Upper lobe of left lung (tissue), 6 donors: ENCODE measurements at regions not wholly inside any gene's neighbourhood (a gene's known extent, or its start where the extent isn't known, plus 50 kb on each side); places are given as distances from the start of the nearest gene placed in this dataset.

Experiments used
- ATAC-seq, 2 donors: fragments of 200-7000 bp; cut with Tn5 transposase; one replicate each; pipeline ENCODE4 v1.9.1; 2022; ENCODE audit warnings: mild to moderate bottlenecking in 2 of 2, moderate library complexity in 2 of 2; ENCODE audit not compliant: low FRiP score in 2 of 2
- DNase-seq, 2 donors: peaks; one replicate each; pipeline ENCODE4 v3.0.0-alpha.2; 2019 to 2020
- H3K27ac ChIP-seq, 4 donors: fragments of 200-600 bp; sonication (generic); one replicate each; pipeline ENCODE4 v1.5.1; 2016 to 2019
- H3K27me3 ChIP-seq, 4 donors: fragments of 200-600 bp; sonication (generic); one replicate each; pipeline ENCODE4 v1.5.1; 2017 to 2019
- H3K36me3 ChIP-seq, 4 donors: fragments of 200-600 bp; sonication (generic); one replicate each; pipeline ENCODE4 v1.5.1; 2016 to 2019
- H3K4me1 ChIP-seq, 4 donors: fragments of 200-600 bp; sonication (generic); one replicate each; pipeline ENCODE4 v1.5.1; 2018 to 2019
- H3K4me3 ChIP-seq, 4 donors: fragments of 200-600 bp; sonication (generic); one replicate each; pipeline ENCODE4 v1.5.1; 2017 to 2019; ENCODE audit warnings: mild to moderate bottlenecking in 2 of 4, moderate library complexity in 1 of 4
- H3K9me3 ChIP-seq, 4 donors: fragments of 200-600 bp; sonication (generic); one replicate each; pipeline ENCODE4 v1.5.1; 2018 to 2019
- CTCF ChIP-seq, 6 experiments: fragments of 450-650 bp in 4 of 6; fragments of 200-600 bp in 2 of 6; sonication (generic) in 2 of 6; IDR thresholded peaks; one replicate each; pipeline ENCODE4 v1.5.1; 2016 to 2019; ENCODE audit warnings: antibody characterized with exemption in 6 of 6
- EP300 ChIP-seq, 4 donors: sonication (generic); formaldehyde crosslinking; IDR thresholded peaks; one replicate each; pipeline ENCODE4 v1.5.1; 2017; ENCODE audit warnings: antibody characterized with exemption in 4 of 4, control low read depth in 2 of 4
- POLR2A ChIP-seq, 4 donors: fragments of 450-650 bp; IDR thresholded peaks; one replicate each; pipeline ENCODE4 v1.5.1; 2016 to 2017; ENCODE audit warnings: antibody characterized with exemption in 4 of 4, mild to moderate bottlenecking in 2 of 4
- POLR2AphosphoS5 ChIP-seq, 2 donors: sonication (generic); formaldehyde crosslinking; IDR thresholded peaks; one replicate each; pipeline ENCODE4 v1.5.1; 2017; ENCODE audit warnings: antibody characterized with exemption in 2 of 2
- WGBS, 2 donors: methylation state at CpG; one replicate each; pipeline ENCODE4 v1.1.5; 2017 to 2018; 5-methylcytosine and 5-hydroxymethylcytosine counted together
- donor health status: DM: no; HTN: no; CAD: no; lungs with moderate emphysema.
- donor health status: DM: no; HTN: yes; CAD: no; lungs with severe emphysema.

- H3K27me3 ChIP-seq = no peaks in the 10 kb centered on the region
- no peaks in the 10 kb centered on the region for H3K9me3 ChIP-seq
Measured at GRCh38 chr5:7955476-7955875, 86.5 kb downstream of the MTRR start.

GRCh38 chr5:7957329-7957728, 88.4 kb downstream of the MTRR start:
- TF ChIP-seq CTCF (IDR thresholded peaks at IDR 0.05) (no peak), EP300 (IDR thresholded peaks at IDR 0.05) (no peak), POLR2AphosphoS5 (IDR thresholded peaks at IDR 0.05) (no peak), POLR2A (IDR thresholded peaks at IDR 0.05) (no peak)
- no peaks in the 10 kb centered on the region for H3K4me1 ChIP-seq
- ATAC-seq (no peak), DNase-seq (no peak)
- H3K27ac ChIP-seq = no peak overlapping the region
- H3K9me3 ChIP-seq = no peaks in the 10 kb centered on the region
- H3K27me3 ChIP-seq = no peaks in the 10 kb centered on the region
- WGBS, 2 donors = 79 to 82% methylated on average over 4 of the region's 4 CpGs
- H3K4me3 ChIP-seq = no peak overlapping the region
- no peaks in the 10 kb centered on the region for H3K36me3 ChIP-seq

More at GRCh38 chr5:7955476-7955875, 86.5 kb downstream of the MTRR start:
- WGBS, 2 donors = 69 to 74% methylated on average over 4 of the region's 4 CpGs
- Histone ChIP-seq H3K4me1 (no peaks in the 10 kb centered on the region), H3K4me3 (no peak overlapping the region), H3K36me3 (no peaks in the 10 kb centered on the region), H3K27ac (no peak overlapping the region)
- no peak for TF ChIP-seq CTCF (IDR thresholded peaks at IDR 0.05)
- no peak for TF ChIP-seq POLR2A (IDR thresholded peaks at IDR 0.05)
- no peak for TF ChIP-seq POLR2AphosphoS5 (IDR thresholded peaks at IDR 0.05)
- no peak for TF ChIP-seq EP300 (IDR thresholded peaks at IDR 0.05)
- DNase-seq = no peak
- ATAC-seq = no peak

- Histone ChIP-seq H3K27me3 (no peaks in the 10 kb centered on the region), H3K9me3 (no peaks in the 10 kb centered on the region), H3K36me3 (no peaks in the 10 kb centered on the region), H3K4me3 (no peak overlapping the region), H3K27ac (no peak overlapping the region), H3K4me1 (no peaks in the 10 kb centered on the region)
- WGBS, 2 donors = 71 to 76% methylated on average over 7 of the region's 7 CpGs
- no peak for ATAC-seq
- no peak for DNase-seq
- TF ChIP-seq POLR2A (IDR thresholded peaks at IDR 0.05) (no peak), EP300 (IDR thresholded peaks at IDR 0.05) (no peak), POLR2AphosphoS5 (IDR thresholded peaks at IDR 0.05) (no peak), CTCF (IDR thresholded peaks at IDR 0.05) (no peak)
Measured at GRCh38 chr5:7960142-7960541, 91.2 kb downstream of the MTRR start.

- ATAC-seq = no peak
Measured at GRCh38 chr5:7961540-7961939, 92.6 kb downstream of the MTRR start.

More at GRCh38 chr5:7961540-7961939, 92.6 kb downstream of the MTRR start:
- Histone ChIP-seq H3K27me3 (no peaks in the 10 kb centered on the region), H3K4me1 (no peaks in the 10 kb centered on the region), H3K9me3 (no peaks in the 10 kb centered on the region), H3K4me3 (no peak overlapping the region), H3K27ac (no peak overlapping the region), H3K36me3 (no peaks in the 10 kb centered on the region)
- no peak for DNase-seq
- no peak for TF ChIP-seq POLR2AphosphoS5 (IDR thresholded peaks at IDR 0.05)
- no peak for TF ChIP-seq CTCF (IDR thresholded peaks at IDR 0.05)
- no peak for TF ChIP-seq POLR2A (IDR thresholded peaks at IDR 0.05)
- no peak for TF ChIP-seq EP300 (IDR thresholded peaks at IDR 0.05)
- 62 to 73% methylated on average over 6 of the region's 6 CpGs for WGBS, 2 donors
